IMR-90 (cell line): ENCODE measurements at regions not wholly inside any gene's neighbourhood (a gene's known extent, or its start where the extent isn't known, plus 50 kb on each side); places are given as distances from the start of the nearest gene placed in this dataset.

ENCODE experiments used
- ATAC-seq: fragments of 200-7000 bp; cut with Tn5 transposase; 2 replicates; pipeline ENCODE4 v1.9.1; 2020; ENCODE audit warnings: low read depth, mild to moderate bottlenecking, moderate library complexity
- BruUV-seq: library from RNA; stranded (reverse); fragments of 400-500 nt; replicated peaks from 2 replicates; lab custom pipeline; 2021; lab: Mats Ljungman, UMichigan
- CTCF ChIA-PET: fragments of 300-600 bp; formaldehyde crosslinking; extraction: SDS; loops from one replicate; lab custom pipeline; 2021; ENCODE audit warnings: antibody characterized with exemption; lab: Yijun Ruan, JAX
- POLR2A ChIA-PET: fragments of 300-600 bp; sonication (Branson Sonifier 250); formaldehyde crosslinking; loops from one replicate; lab custom pipeline; 2022; ENCODE audit warnings: antibody characterized with exemption; ENCODE audit not compliant: unreplicated experiment; lab: Charles Lee
- DNase-seq: peaks from one replicate; pipeline ENCODE4 v3.0.0; 2013
- H2AFZ ChIP-seq: replicated peaks from 2 replicates; pipeline ENCODE3; 2013; ENCODE audit warnings: low read length, mild to moderate bottlenecking; ENCODE audit not compliant: poor library complexity
- H2AK5ac ChIP-seq: 2 replicates; pipeline ENCODE4 v1.6.1; 2013; ENCODE audit warnings: low read depth, low read length, inconsistent platforms
- H2AK9ac ChIP-seq: replicated peaks from 2 replicates; pipeline ENCODE3; 2013; ENCODE audit warnings: mild to moderate bottlenecking, low read depth, low read length, moderate library complexity; ENCODE audit not compliant: poor library complexity
- H2BK120ac ChIP-seq: 2 replicates; pipeline ENCODE4 v1.6.1; 2013; ENCODE audit warnings: low read depth, low read length, inconsistent platforms
- H2BK15ac ChIP-seq: 3 replicates; pipeline ENCODE4 v1.6.1; 2013; ENCODE audit warnings: low read depth, low read length, inconsistent platforms
- H2BK20ac ChIP-seq: 2 replicates; pipeline ENCODE4 v1.6.1; 2013; ENCODE audit warnings: low read depth, mild to moderate bottlenecking, inconsistent platforms, low read length, moderate library complexity
- H2BK5ac ChIP-seq: 2 replicates; pipeline ENCODE4 v1.6.1; 2013; ENCODE audit warnings: mild to moderate bottlenecking, low read depth, low read length, inconsistent platforms; ENCODE audit not compliant: poor library complexity, severe bottlenecking
- H3K14ac ChIP-seq: replicated peaks from 2 replicates; pipeline ENCODE4 v1.6.1; 2013; ENCODE audit warnings: low read depth, low read length, inconsistent platforms
- H3K18ac ChIP-seq: 2 replicates; pipeline ENCODE4 v1.6.1; 2013; ENCODE audit warnings: low read depth, low read length, control low read depth
- H3K23ac ChIP-seq: 2 replicates; pipeline ENCODE4 v1.6.1; 2013; ENCODE audit warnings: low read depth, low read length, inconsistent platforms
- H3K27ac ChIP-seq: 2 replicates; pipeline ENCODE4 v1.5.1; 2013; ENCODE audit warnings: mild to moderate bottlenecking, control low read depth, low read length; ENCODE audit not compliant: insufficient read depth
- H3K27me3 ChIP-seq: 2 replicates; pipeline ENCODE4 v1.6.1; 2013; ENCODE audit warnings: low read length; ENCODE audit not compliant: control insufficient read depth, insufficient read depth
- H3K36me3 ChIP-seq: 2 replicates; pipeline ENCODE4 v1.6.1; 2013; ENCODE audit warnings: low read length, mixed read lengths; ENCODE audit not compliant: control insufficient read depth, insufficient read depth
- H3K4ac ChIP-seq: 2 replicates; pipeline ENCODE4 v1.6.1; 2013; ENCODE audit warnings: low read depth, low read length, inconsistent platforms
- H3K4me1 ChIP-seq: 2 replicates; pipeline ENCODE4 v1.6.1; 2013; ENCODE audit warnings: low read length, mixed read lengths; ENCODE audit not compliant: control insufficient read depth, insufficient read depth
- H3K4me2 ChIP-seq: 2 replicates; pipeline ENCODE4 v1.6.1; 2013; ENCODE audit warnings: low read depth, mild to moderate bottlenecking, control low read depth, low read length, moderate library complexity
- H3K4me3 ChIP-seq: 2 replicates; pipeline ENCODE4 v1.5.1; 2013; ENCODE audit warnings: low read depth, mild to moderate bottlenecking, control low read depth, low read length, moderate library complexity; ENCODE audit not compliant: insufficient read depth
- H3K56ac ChIP-seq: 2 replicates; pipeline ENCODE4 v1.6.1; 2013; ENCODE audit warnings: low read length, inconsistent platforms; ENCODE audit not compliant: insufficient read depth; ENCODE audit errors: extremely low read depth
- H3K79me1 ChIP-seq, 2 experiments: 2 replicates each; pipeline ENCODE4 v1.6.1; 2013; ENCODE audit warnings: low read length in 2 of 2, inconsistent platforms in 1 of 2, low read depth in 1 of 2
- H3K9ac ChIP-seq: 2 replicates; pipeline ENCODE4 v1.6.1; 2013; ENCODE audit warnings: low read depth, low read length, control low read depth
- H3K9me1 ChIP-seq: 2 replicates; pipeline ENCODE4 v1.6.1; 2013; ENCODE audit warnings: low read length, inconsistent platforms; ENCODE audit not compliant: insufficient read depth
- H3K9me3 ChIP-seq: 2 replicates; pipeline ENCODE4 v1.6.1; 2013; ENCODE audit warnings: low read length; ENCODE audit not compliant: control insufficient read depth, insufficient read depth
- H4K20me1 ChIP-seq: 2 replicates; pipeline ENCODE4 v1.6.1; 2013; ENCODE audit warnings: low read length, inconsistent platforms; ENCODE audit not compliant: insufficient read depth
- H4K5ac ChIP-seq: 2 replicates; pipeline ENCODE4 v1.6.1; 2013; ENCODE audit warnings: mild to moderate bottlenecking, low read depth, low read length, control low read depth
- H4K8ac ChIP-seq, 2 experiments: 2 replicates each; pipeline ENCODE4 v1.6.1; 2013; ENCODE audit warnings: low read depth in 2 of 2, low read length in 2 of 2, control low read depth in 1 of 2, inconsistent platforms in 1 of 2
- H4K91ac ChIP-seq: 2 replicates; pipeline ENCODE4 v1.6.1; 2013; ENCODE audit warnings: low read depth, low read length, inconsistent platforms; ENCODE audit not compliant: insufficient read depth
- BHLHE40 ChIP-seq: fragments of 150-350 bp; IDR thresholded peaks from 2 replicates; pipeline ENCODE4 v1.6.1; 2016; ENCODE audit warnings: mild to moderate bottlenecking, low read depth, low read length
- MAFK ChIP-seq: IDR thresholded peaks from 2 replicates; pipeline ENCODE4 v1.6.1; 2012; ENCODE audit warnings: low read depth, low read length, improper control_type of control experiment
- dilution Hi-C: fragments of 300-500 bp; cut with HindIII; formaldehyde crosslinking; loops from one replicate; pipeline ENCODE4 v1.14.3; 2018; ENCODE audit warnings: low sequenced_read_pairs; ENCODE audit not compliant: unreplicated experiment
- in situ Hi-C: fragments of 300-500 bp; cut with MboI; formaldehyde crosslinking; loops from 3 replicates; pipeline ENCODE4 v1.14.3; 2019; ENCODE audit warnings: low sequenced_read_pairs, inconsistent platforms, mixed read lengths
- intact Hi-C: fragments of 100-400 bp; cut with micrococcal nuclease; formaldehyde crosslinking; loops from 2 replicates; pipeline ENCODE4 v1.10.0; 2022

DNA sequence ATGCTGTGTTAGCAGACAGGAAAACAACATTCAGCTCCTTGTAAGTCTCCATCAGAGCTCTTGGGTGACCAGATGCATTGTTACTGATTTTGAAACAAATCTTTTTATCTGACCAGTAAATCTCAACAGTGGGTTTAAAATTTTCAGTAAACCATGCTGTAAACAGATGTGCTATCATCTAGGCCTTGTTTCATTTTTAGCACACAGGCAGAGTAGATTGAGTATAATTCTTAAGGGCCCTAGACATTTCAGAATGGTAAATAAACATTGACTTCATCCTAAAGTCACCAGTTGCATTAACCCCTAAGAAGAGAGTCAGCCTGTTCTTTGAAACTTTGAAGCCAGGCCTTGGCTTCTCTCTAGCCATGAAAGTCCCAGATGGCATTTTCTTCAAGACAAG lies 237.2 kb upstream of the BMP2 start:
- Histone ChIP-seq H4K91ac (no peak overlapping the region), H3K4ac (no peak overlapping the region), H2AFZ (no peak overlapping the region), H3K79me1 (no peaks in the 10 kb centered on the region), H3K27me3 (no peaks in the 10 kb centered on the region), H3K9me1 (0 out of 2 replicates have a peak, but pooled peaks cover 3% of the 10 kb centered on the region), H4K8ac (no peak overlapping the region), H2BK20ac (peak overlapping the region; percentile 35), H3K23ac (peak overlapping the region; percentile 6; the same call in 1 of the 2 replicates), H3K14ac (no peak overlapping the region), H4K20me1 (peaks cover 3% of the 10 kb centered on the region; the same call in 1 of the 2 replicates), H2BK15ac (no peak overlapping the region), H2BK120ac (peak overlapping the region; percentile 17), H3K36me3 (no peaks in the 10 kb centered on the region), H3K9me3 (peaks cover 8% of the 10 kb centered on the region), H3K18ac (peak overlapping the region; percentile 90; the same call in 1 of the 2 replicates), H3K4me2 (no peak overlapping the region), H3K56ac (no peak overlapping the region), H3K4me1 (peaks cover 8% of the 10 kb centered on the region), H4K5ac (peak overlapping the region; percentile 72; the same call in 1 of the 2 replicates), H2AK5ac (no peak overlapping the region), H3K27ac (no peak overlapping the region), H3K9ac (no peak overlapping the region), H2BK5ac (no peak overlapping the region), H3K4me3 (no peak overlapping the region), H2AK9ac (no peak overlapping the region)
- dilution Hi-C loops (no loop called here), in situ Hi-C loops (no loop called here), intact Hi-C loops (loop anchor here (5.0 kb wide), 1 partner anchor 47 kb away; no protein-coding TSS in a partner anchor)
- DNase-seq (peak; percentile 41), ATAC-seq (no peak)
- ChIA-PET CTCF (no interaction called here), POLR2A (no interaction called here)
- TF ChIP-seq MAFK = no peak
- TF ChIP-seq BHLHE40 = no peak
- BruUV-seq = no TSS peak
